ENCODE measurements at regions not wholly inside any gene's neighbourhood (a gene's known extent, or its start where the extent isn't known, plus 50 kb on each side); places are given as distances from the start of the nearest gene placed in this dataset.

DNA sequence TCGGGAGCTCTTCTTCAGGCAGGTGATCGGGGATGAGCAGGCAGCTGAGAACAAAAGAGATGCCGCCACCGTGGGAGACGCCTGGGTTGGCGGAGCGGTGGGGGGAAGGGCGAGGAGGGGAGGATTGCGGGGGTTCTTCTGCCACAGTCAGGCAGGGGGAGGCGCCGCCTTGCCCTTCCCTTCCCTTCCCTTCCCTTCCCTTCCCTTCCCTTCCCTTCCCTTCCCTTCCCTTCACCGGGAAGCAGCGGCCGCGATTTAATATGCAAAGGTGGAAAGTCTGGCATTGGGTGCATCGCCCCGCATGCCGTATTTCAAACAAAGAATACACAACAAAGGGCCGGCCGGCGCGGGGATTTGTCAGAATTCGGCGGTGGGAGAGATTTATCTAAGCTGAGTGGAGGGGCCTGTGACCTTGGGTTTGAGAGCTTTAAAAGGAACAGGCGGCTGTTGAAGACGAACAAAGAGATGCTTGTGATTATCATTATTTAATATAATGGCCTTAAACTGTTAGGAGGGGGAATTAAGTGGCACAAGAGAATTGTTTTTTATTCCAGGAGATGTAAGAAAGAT is 262.3 kb upstream of the TNRC6C start:
- Histone ChIP-seq H3K9ac (ENCODE audit: insufficient read depth, low read length) (no peak overlapping the region), H3K9me3 (ENCODE audit: control insufficient read depth, insufficient read depth, low read depth, low read length) (no peaks in the 10 kb centered on the region), H3K4me2 (ENCODE audit: extremely low read depth, insufficient read depth, low read length) (no peak overlapping the region), H3K36me3 (ENCODE audit: control insufficient read depth, insufficient read depth, low read length) (no peaks in the 10 kb centered on the region), H3K4me3 (replicated peaks in 1 of 4; ENCODE audit: control extremely low read depth in 1 of 4, insufficient read depth in 1 of 4, low read depth in 3 of 4, low read length in 4 of 4) (no peak overlapping the region), H3K4me1 (ENCODE audit: control insufficient read depth, extremely low read depth, insufficient read depth, low read length) (no peaks in the 10 kb centered on the region), H3K79me2 (ENCODE audit: control insufficient read depth, insufficient read depth, low read length) (no peaks in the 10 kb centered on the region), H3K27ac (ENCODE audit: insufficient read depth, low read length) (no peak overlapping the region), H3K27me3 (ENCODE audit: control insufficient read depth, insufficient read depth, low read length) (peaks cover 10% of the 10 kb centered on the region), H2AFZ (ENCODE audit: low read length) (no peak overlapping the region), H4K20me1 (ENCODE audit: control insufficient read depth, extremely low read depth, insufficient read depth, low read length) (no peaks in the 10 kb centered on the region)
- TF ChIP-seq, protein P1, sequence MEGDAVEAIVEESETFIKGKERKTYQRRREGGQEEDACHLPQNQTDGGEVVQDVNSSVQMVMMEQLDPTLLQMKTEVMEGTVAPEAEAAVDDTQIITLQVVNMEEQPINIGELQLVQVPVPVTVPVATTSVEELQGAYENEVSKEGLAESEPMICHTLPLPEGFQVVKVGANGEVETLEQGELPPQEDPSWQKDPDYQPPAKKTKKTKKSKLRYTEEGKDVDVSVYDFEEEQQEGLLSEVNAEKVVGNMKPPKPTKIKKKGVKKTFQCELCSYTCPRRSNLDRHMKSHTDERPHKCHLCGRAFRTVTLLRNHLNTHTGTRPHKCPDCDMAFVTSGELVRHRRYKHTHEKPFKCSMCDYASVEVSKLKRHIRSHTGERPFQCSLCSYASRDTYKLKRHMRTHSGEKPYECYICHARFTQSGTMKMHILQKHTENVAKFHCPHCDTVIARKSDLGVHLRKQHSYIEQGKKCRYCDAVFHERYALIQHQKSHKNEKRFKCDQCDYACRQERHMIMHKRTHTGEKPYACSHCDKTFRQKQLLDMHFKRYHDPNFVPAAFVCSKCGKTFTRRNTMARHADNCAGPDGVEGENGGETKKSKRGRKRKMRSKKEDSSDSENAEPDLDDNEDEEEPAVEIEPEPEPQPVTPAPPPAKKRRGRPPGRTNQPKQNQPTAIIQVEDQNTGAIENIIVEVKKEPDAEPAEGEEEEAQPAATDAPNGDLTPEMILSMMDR (conservative IDR thresholded peaks at IDR 0.05 in 1 of 2, IDR thresholded peaks at IDR 0.05 in 1 of 2; ENCODE audit: low read depth in 1 of 2, low read length in 2 of 2), result no peak
- TF ChIP-seq EZH2 (IDR thresholded peaks at IDR 0.05; ENCODE audit: low read length, missing control alignments), result no peak
- DNase-seq (ENCODE audit: low read depth in 2 of 2), result no peak

DNA sequence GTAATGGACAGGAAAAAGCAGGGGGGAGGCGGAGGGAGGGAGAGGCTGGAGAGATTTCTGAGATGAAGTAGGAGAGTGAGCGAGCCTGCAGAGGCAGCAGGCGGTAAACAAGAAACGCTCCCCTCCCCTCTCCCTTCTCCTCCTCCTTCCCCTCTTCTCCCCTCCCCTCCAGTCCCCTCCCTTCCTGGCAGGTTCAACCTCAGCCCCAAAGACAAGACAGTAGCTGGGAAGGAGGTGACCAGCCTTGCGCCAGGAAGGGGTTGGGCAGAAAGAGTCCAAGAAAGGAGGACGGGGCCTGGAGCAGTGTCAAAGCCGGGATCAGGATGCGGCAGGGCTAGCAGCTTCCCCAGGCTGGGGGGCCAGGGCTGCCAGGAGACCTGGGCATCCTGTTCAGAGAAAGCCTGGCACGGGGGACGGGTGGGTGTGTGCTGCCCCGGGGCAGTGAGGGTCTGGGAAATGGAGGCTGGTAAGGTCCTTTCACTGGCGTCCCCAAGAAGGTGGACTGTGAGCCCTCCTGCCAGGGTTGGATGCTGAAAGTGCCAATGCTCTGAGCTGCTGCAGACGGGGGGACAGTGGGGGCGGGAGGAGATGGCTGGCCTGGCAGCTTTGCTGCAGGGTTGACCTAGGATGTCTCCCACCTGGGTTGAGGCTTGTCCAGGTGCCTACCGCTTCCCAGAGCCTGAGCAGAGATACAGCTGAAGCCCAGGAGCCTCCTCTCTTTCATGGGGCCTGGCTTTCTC is 261.6 kb upstream of the TNRC6C start:
- no peak overlapping the region for H3K27ac ChIP-seq (ENCODE audit: insufficient read depth, low read length)
- H3K27me3 ChIP-seq (ENCODE audit: control insufficient read depth, insufficient read depth, low read length), result peaks cover 7% of the 10 kb centered on the region
- H4K20me1 ChIP-seq (ENCODE audit: control insufficient read depth, extremely low read depth, insufficient read depth, low read length), result no peaks in the 10 kb centered on the region
- TF ChIP-seq, protein P1 (conservative IDR thresholded peaks at IDR 0.05 in 1 of 2, IDR thresholded peaks at IDR 0.05 in 1 of 2; ENCODE audit: low read depth in 1 of 2, low read length in 2 of 2), result no peak
- TF ChIP-seq EZH2 (IDR thresholded peaks at IDR 0.05; ENCODE audit: low read length, missing control alignments), result no peak
- H3K36me3 ChIP-seq (ENCODE audit: control insufficient read depth, insufficient read depth, low read length), result no peaks in the 10 kb centered on the region
- DNase-seq (ENCODE audit: low read depth in 2 of 2), result no peak
- H3K4me1 ChIP-seq (ENCODE audit: control insufficient read depth, extremely low read depth, insufficient read depth, low read length), result no peaks in the 10 kb centered on the region
- no peaks in the 10 kb centered on the region for H3K79me2 ChIP-seq (ENCODE audit: control insufficient read depth, insufficient read depth, low read length)
- no peaks in the 10 kb centered on the region for H3K9me3 ChIP-seq (ENCODE audit: control insufficient read depth, insufficient read depth, low read depth, low read length)
- no peak overlapping the region for H2AFZ ChIP-seq (ENCODE audit: low read length)
- no peak overlapping the region for H3K9ac ChIP-seq (ENCODE audit: insufficient read depth, low read length)
- H3K4me3 ChIP-seq (replicated peaks in 1 of 4; ENCODE audit: control extremely low read depth in 1 of 4, insufficient read depth in 1 of 4, low read depth in 3 of 4, low read length in 4 of 4), result no peak overlapping the region
- H3K4me2 ChIP-seq (ENCODE audit: extremely low read depth, insufficient read depth, low read length), result no peak overlapping the region

DNA sequence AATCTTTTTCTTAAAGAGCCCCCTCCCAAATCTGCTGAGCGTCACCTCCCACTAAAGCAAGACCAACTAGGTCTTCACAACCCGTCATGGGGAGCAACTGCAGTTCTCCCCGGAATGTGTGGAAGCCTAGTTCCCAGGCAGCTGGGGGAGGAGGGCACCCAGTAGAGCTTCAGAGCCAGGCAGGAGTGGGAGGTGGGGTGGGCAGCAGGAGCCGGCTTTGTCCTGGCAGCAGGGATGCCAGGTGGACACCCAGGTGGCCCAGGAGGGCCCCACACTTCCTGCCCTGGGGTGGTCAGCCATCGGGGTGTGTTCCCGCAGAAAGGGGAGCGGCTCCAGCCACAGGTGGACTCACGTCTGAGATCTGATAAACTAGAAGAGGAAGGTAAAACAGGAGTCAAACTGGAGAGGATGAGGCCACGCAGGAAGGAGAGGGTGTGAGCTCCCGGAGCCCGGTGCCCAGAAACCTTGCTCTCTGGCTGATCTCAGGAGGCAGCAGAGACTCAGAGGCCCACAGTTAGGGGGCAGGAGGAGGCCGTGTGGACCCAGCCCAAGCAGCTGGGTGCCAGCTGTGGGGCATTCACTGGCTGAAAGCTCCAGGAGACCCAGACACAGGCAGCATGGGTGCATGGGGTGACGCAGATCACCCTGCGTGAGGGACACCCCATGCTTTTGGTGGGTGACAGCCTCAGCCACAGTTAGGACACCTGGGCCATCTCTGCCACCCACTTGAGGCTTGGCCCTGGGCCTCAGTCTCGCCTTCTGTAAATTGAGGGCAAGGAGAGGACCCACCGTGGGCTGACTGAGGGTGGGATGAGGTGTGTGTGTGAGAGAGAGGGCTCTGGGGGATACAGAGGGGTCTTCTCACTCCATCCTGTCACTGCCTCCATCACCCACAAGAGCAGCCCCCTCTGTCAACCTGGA is 260.8 kb upstream of the TNRC6C start:
- no peaks in the 10 kb centered on the region for H3K79me2 ChIP-seq (ENCODE audit: control insufficient read depth, insufficient read depth, low read length)
- H3K27ac ChIP-seq (ENCODE audit: insufficient read depth, low read length), result no peak overlapping the region
- H3K9ac ChIP-seq (ENCODE audit: insufficient read depth, low read length), result no peak overlapping the region
- H2AFZ ChIP-seq (ENCODE audit: low read length), result no peak overlapping the region
- H3K4me2 ChIP-seq (ENCODE audit: extremely low read depth, insufficient read depth, low read length), result no peak overlapping the region
- peaks cover 7% of the 10 kb centered on the region for H3K27me3 ChIP-seq (ENCODE audit: control insufficient read depth, insufficient read depth, low read length)
- no peaks in the 10 kb centered on the region for H3K4me1 ChIP-seq (ENCODE audit: control insufficient read depth, extremely low read depth, insufficient read depth, low read length)
- no peaks in the 10 kb centered on the region for H3K36me3 ChIP-seq (ENCODE audit: control insufficient read depth, insufficient read depth, low read length)
- DNase-seq (ENCODE audit: low read depth in 2 of 2), result no peak
- no peaks in the 10 kb centered on the region for H3K9me3 ChIP-seq (ENCODE audit: control insufficient read depth, insufficient read depth, low read depth, low read length)
- H3K4me3 ChIP-seq (replicated peaks in 1 of 4; ENCODE audit: control extremely low read depth in 1 of 4, insufficient read depth in 1 of 4, low read depth in 3 of 4, low read length in 4 of 4), result no peak overlapping the region
- TF ChIP-seq, protein P1 (conservative IDR thresholded peaks at IDR 0.05 in 1 of 2, IDR thresholded peaks at IDR 0.05 in 1 of 2; ENCODE audit: low read depth in 1 of 2, low read length in 2 of 2), result no peak
- TF ChIP-seq EZH2 (IDR thresholded peaks at IDR 0.05; ENCODE audit: low read length, missing control alignments), result no peak
- H4K20me1 ChIP-seq (ENCODE audit: control insufficient read depth, extremely low read depth, insufficient read depth, low read length), result no peaks in the 10 kb centered on the region
